NCI-H446 treated with DMSO at 0.1 percent for 48 hours (cell line): ENCODE measurements at regions not wholly inside any gene's neighbourhood (a gene's known extent, or its start where the extent isn't known, plus 50 kb on each side); places are given as distances from the start of the nearest gene placed in this dataset.
A peak's percentile ranks its signal among the peaks of the same experiment; 100 is the strongest.
"Not testable (repeated sequence)": the region's sequence is repeated elsewhere in the genome, so short reads cannot be mapped to it uniquely, and the experiment has no call there.

ENCODE experiments used
- DNase-seq: peaks from one replicate; lab custom pipeline; 2025; lab: John Stamatoyannopoulos, UW

DNA sequence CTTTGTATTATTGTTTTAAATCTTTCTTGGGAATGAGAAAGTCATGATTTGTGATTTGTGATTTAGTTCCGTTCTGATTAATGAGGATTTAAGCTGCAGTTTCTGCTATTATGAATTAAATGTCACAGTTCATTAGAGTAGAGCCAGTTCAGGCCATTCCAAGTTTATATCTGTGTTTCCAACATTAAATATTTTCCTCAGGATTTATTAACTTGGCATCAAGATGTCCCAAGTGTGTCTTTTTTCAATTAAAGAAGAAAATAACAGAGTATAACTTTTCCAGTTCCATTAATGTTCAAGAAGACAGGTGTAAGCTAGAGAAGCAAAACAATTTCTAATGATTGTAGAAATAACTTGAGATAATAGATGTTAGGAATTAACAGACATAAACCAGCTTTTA is 1183.2 kb upstream of the CELF2 start:
- DNase-seq: no peak

DNA sequence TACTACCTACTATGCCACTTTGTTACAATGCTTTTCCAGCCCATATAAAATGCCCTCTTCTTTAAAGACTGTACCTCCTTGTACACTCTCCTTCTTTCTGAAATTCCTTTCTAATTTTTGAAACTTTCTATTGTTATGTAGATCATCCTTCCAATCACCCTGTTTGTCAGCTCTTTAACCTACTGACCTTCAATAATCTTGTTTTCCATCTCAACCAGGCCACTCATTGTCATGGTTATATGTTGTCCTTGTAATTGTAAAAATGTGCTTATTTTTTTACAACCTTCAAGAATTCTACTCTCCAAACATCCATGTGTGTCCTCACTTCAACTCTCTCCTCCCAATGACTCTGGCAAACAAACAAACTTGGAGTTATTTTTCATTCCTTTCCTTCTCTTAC is 1172.6 kb upstream of the CELF2 start:
- no peak for DNase-seq

DNA sequence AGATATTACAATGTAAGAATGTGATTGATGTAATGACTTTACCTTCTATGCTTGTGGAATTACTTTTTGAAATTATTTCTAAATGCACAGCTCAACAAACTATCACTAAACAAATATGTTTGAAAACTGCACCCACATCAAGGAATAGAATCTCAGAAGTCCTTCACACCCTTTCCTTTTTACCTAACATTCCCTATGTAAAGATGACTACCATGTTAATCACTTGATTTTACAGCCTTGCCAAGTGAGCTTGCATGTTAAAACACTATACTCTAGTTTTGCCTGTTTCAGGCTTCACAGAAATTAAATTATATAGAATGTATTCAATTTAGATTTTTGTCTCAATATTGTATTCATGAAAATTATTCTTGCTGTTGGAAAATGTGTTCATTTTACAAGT is 1169.4 kb upstream of the CELF2 start:
- DNase-seq: no peak

DNA sequence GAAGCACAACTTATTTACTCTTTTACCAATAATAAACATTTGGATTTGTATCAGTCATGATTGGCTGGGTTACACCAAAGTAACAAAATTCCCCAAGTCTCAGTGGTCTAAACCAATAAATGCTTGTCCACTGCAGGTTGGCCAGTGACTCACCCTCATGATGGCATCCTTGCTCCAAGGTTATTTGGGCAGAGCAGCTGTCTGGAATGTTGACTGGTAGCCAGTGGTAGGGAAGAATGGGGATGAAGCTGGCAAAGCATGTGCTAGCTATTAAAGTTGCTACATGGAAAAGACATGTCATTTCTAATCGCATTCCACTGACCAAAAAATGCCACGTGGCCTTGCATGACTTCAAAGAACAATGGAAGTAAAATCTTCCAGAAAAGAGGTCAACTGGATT is 1168.7 kb upstream of the CELF2 start:
- DNase-seq: no peak

DNA sequence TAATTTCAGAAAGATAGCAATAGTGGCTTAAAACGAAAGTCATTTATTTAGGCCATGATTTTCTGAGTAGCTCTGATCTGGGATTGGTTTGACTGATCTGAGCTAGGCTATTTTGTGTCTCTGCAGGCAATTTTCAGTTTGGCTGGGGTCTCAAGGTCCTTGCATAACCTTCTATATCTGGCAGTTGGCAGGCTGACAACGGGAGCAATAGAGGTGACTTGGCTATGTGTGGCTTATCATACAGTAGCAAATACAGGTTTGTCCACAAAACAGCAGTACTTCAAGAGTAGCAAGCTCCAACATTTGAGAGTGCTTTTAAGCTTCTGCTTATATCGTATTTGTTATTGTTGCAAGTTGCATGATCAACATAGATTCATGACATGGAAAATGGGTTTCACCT is 1167.3 kb upstream of the CELF2 start:
- no peak for DNase-seq

DNA sequence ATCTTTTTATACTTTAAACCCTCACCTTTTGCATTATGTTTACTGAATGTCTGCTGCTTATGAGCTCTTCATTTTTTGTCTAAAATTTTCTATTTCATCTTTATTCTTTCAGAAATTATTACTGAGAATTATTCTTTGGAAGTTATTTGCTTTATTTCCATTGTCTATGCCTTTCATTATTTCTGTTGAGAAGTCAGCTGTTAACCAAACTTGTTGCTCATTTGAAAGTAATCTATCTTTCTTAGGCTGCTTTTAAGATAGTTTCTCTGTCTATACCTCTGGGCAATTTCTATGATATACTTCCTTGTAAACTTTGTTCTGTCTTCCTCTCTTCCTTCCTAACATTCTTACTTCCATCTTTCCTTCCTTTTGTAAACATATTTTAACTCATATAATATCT is 1165.9 kb upstream of the CELF2 start:
- DNase-seq: no peak

DNA sequence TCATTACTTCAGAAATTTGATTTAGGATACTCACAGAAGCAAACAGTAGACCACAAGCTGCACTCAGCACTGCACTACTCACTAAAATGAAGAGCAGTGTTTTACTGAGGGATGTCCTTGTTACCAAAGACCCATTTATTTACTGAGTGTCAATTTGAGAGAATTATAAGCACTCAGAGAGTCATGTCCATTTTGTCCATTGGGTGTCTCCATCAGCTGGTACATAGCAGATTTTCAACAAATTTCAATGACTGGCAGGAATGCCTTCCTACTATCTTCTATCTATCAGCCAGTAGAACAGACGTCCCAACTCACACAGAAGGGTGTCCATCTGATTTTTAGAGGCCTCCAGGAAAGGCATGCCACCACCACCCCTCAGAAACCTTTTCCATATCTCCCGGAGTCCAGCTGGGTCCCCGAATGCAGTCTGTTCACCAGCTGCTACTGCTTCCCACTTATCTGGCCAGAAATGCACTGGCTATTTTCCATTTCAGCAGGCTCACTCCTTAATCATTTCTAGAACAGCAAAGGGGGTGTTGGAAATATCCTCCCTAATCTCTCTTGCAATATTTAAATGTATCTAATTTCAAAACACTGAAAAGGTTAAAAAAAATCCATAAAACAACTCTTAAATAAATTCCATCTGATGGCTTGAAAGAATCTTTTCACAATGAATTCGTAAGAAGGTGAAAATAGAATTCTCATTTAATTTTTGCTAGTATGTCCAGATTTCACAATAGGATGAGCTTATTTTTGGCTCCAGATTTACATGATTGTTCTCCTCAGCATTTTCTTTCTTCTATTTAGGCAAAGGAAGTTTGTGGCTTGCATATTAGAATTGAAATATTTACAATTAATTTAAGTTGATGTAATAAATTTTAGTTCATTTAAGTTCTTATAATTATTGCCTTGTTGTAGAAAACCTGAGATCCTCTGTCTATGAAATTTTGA is 1164.0 kb upstream of the CELF2 start:
- peak; percentile 20 for DNase-seq

DNA sequence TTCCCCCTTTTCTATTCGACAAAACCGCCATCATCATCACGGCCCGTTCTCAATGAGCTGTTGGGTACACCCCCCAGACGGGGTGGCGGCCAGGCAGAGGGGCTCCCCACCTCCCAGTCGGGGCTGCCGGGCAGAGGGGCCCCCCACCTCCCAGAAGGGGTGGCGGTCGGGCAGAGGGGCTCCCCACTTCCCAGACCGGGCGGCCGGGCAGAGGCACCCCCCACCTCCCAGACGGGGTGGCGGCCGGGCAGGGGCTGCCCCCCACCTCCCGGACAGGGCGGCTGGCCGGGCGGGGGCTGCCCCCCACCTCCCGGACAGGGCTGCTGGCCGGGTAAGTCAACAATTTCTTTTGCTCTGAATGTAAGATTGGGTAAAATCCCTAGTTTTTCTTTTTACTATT is 1162.2 kb upstream of the CELF2 start:
- not testable (repeated sequence) for DNase-seq

DNA sequence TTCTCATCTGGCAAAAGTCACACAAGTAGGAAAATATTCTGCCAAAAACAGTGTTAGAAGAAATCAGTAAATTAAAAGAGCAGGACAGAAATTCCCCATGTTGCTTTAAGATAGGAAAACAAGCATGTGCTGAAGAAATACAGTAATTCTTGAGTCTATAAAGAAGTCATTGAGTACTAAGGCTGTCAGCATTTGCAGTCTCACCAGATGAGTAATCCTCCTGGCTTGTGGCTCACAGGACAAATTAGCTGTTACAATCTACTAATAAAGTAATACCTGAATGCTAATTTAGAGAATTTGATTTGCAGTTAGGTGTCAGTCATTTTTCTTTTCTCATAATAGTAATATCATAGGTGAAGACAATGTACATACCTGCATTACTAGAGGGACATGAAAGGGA is 1158.9 kb upstream of the CELF2 start:
- no peak for DNase-seq

DNA sequence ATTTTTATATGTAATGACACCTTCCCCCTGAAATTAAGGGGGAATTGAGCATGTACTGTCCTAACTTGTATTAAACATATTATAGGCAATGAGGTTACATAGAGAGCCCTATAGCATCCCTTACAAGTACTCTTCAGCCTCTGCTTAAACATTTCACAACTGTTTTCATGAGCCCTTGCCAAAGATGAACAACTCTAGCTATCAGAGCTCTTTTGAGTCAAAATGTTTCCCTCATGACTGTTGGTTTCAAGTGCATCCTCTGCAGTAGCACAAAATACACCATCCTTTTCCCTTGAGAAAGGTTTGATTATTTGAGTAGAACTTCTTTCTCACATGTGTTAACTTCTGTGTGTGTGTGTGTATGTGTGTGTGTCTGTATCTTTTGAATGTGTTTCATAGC is 1157.6 kb upstream of the CELF2 start:
- no peak for DNase-seq

DNA sequence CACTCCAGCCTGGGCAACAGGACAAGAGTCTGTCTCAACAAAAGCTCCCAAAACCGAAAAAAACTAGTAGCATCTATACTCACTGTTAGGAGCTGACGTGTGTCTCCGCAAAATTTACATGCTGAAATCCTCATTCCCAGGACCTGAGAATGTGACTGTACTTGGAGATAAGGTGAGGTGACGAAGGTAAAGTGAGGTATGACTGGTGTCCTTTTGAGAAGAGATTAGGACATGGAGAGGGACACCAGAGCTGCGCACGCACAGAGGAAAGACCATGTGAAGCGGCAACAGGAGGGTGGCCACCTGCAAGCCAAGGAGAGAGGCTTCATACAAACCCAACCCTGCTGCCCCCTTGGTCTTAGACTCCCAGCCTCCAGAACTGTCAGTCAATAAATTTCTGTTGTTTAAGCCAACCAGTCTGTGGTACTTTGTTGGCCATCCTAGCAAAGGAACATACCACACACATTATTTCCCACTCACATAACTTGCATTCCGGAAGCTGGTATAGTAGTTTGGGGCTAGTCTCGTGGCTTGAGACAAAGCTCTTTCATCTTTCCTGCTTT is 1154.0 kb upstream of the CELF2 start:
- DNase-seq: no peak

DNA sequence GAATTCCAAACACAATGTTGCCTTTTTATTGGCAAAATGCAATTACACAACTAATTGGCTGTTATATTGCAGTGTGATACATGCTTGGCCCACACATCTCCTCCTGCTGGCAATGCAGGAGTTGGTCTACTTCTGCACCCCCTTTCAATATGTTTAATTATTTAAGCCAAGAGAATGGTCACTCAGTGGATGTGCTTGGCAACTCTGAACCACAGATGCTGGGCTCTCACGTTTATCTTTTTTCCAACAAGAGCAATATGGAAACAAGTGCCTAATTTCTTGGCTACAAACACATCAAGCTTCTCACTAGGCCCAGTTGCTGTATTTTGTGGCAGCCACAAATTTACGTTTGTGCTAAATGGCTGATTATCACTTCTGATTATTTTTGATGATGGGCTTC is 1149.2 kb upstream of the CELF2 start:
- DNase-seq: peak; percentile 96

DNA sequence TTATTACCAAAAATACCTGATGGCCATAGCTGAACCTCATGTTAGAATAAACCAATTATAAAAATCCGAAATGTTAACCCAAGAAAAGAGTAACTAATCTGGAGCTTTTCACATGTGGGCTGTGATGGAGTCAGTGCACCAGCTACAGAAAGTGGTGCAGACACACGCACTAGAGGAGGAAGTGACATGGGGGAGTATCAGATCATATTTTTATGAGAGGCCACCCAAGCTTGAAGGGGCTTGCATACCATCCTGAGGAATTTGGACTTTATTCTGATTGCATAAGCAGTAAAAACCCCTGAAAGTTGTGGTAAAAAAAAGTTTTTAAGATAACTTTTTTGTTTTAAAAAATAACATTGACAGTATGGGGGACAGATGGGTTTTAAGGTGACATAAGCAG is 1148.5 kb upstream of the CELF2 start:
- no peak for DNase-seq

DNA sequence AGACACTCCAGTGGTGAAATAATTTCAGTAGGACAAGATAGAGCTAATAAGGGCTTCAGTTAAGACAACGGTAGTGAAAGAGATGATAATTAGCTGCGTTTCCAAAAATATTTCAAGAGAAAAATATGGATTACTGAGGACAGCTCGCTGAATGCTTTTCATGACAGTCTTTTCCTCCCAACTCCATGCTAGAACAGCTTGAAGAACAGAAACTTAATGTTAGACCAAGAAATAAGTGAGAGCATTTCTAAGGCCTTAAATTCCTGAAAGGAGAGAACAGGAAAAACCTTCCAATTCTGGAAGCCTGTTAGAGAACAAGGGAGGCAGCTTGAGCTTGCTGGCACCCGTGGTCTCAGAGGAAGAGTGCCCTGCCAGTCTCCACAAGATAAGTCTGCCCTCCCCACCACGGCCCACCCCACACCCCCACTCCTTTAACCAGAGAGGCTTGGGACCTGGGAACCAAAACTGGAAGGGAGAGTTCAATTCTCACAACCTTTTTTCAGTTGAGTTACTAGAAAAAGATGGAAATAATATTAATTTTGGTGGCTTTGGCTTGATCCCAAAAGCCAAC is 1148.0 kb upstream of the CELF2 start:
- peak; percentile 72 for DNase-seq

DNA sequence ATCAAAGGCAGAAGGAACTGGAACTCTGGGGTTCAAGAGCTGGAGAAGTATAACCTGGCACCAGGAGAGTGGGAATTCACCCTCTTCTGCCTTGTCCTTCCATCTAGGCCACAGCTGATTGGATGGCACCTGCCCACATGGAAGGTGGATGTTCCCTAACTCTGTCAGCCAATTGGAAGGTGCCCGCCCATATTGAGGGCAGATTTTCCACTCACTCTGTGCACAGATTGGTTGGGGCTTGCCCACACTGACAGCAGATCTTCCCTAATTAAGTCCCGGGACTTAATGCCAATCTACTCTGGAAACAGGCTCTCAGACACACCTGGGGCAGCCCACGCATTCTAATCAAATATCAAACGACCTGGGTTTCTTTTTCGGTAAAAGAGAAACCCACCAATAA is 1142.3 kb upstream of the CELF2 start:
- DNase-seq: no peak

DNA sequence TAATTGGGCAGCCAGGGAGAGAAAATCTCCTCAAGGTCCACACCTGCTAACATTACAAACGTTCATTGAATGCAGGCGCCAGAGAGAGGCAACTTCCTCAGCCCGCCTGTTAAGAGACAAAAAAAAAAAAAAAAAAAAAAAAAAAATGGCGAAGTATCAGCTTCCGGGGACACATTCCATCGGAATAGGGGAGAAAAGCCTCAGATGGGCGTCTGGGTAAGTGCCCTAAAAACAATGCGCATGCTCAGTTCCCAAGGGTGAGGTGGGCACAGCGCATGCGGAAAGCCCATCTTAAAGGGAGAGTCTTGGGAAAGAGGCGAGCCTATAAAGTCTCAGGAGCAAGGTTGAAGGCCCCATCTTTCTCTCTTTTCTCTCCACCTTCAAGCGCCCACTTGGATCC is 1139.7 kb upstream of the CELF2 start:
- no peak for DNase-seq

DNA sequence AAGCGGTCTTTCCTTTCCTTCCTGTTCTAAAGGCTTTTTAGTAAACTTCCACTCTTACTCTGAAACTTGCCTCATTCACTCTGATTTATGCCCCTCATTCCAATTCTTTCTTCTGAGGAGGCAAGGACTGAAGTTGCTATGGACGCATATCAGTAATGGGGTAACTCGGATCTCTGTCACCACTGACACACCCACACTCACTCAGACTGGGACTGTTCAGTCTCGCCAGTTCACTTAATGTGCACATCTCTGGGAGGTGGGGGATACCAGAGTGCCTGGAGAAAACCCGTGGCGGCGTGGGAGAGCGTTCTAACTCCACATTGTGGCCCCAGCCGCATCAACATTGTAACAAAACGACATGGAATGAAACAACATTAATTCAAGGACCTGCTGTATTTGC is 1139.3 kb upstream of the CELF2 start:
- DNase-seq: no peak

DNA sequence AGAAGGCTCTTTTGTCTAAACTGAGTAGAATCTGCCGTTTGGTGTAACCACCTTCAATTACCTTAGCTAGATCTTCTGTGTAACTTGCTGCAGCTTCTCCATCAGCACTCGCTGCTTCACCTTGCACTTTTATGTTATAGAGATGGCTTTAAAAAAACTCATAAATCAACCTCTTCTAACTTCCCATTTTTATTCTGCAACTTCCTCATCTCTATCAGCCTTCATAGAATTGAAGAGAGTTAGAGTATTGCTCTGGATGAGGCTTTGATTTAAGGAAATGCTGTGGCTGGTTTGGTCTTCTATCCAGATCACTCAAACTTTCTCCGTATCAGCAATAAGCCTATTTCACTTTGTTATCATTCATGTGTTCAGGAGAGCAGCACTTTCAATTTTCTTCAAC is 1131.9 kb upstream of the CELF2 start:
- no peak for DNase-seq

DNA sequence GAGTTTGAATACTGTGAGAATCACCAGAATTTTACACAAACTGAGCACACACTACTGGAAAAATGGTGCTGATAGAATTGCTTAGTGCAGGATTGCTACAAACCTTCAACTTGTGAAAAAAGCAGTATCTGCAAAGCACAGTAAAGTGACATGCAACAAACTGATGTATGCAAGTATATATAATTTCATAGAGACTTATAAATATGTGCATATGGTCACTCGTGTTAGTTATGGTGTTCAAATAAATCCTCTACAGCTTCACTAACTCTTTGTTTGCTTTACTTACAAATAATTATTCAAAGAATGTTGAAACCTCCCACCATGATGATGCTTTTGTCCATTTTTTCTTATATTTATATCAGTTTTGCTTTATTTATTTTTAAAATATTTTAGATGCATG is 1130.9 kb upstream of the CELF2 start:
- DNase-seq: no peak

DNA sequence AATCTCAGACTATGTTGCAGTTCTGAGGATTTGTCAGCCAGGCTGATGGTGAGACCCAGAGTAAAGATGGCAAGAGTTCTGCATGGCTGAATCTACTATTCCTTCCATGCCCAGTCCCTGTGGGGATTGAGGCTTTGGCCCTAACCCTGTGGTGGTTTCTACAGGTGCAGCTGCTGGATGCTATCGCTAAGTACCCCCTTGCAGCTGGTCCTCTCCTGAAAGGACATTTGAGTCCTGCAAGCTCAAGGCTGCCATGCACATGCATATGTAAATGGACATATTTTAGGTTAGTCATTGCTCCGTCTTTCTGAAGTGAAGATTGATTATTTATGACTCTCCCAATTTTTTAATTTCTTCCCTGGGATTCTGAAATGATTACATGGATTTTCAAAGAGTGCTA is 1122.2 kb upstream of the CELF2 start:
- DNase-seq: no peak

DNA sequence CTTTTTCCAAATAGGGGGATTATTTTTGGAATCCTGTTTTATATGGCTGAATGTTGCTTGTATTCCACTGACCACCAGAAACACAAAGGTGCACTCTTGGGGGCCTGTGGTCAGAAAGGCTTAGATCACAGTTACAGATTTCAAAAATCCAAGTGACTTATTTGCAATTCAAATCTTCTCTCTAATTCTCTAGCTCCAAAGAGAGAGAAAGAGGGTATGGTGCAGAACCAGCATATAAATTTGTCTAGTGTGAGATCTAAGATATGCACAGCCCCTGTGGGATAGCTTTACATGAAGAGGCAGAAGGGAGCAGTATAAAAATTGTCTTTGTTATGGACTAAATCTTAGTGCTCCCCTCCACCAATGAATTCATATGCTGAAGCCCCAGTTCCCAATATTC is 1121.7 kb upstream of the CELF2 start:
- DNase-seq: no peak

DNA sequence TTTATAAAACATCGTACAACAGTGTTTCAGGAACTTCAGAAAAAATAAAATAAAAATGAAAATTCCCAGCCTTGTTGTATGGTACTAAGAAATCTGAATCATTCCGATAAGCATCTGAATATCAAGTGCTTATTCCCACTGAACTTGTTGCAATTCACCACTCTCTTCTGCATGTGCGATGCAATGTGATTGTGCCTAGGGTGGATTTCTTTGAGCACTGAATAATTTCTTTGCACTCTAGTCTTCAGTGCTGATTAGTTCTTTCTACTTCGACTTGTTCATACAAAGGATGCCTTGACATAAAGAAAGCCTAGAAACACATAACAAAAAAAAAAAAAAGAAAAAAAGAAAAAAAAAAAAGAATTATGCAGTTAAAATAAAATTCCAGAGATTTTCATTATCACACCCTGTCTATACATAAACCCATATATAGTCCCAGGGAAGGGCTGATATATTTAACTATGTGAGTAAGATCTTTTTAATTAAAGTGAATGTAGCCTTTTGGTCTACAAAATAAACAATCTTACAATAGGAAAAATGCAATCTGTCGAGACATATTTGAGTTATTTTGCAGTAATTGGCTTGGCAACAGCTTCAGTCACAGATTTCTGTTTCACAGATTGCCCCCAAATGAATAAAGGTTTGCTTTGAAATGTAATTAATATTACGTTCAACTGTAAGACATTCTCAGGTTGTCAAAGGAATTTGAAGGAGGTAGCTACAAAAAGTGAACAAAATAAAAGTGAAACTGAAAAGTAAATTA is 1118.9 kb upstream of the CELF2 start:
- peak; percentile 23 for DNase-seq

DNA sequence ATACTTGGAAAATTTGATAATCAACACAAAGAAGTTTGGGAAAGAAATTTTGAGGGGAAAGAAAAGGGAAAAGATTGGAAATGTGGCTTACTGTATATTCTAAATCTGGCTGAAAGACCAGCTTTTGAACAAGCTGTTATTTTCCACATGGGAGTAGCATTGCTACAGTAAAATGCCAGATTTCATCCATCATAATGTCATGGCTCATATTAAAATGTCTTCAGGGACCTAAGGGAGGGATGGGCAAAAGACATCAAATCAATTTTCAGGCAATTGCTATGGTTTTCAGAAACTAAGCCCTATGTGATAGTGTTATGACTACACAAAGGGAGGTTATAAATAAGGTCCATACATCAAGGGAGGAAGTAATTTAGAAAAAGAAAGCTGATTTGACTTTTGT is 1116.9 kb upstream of the CELF2 start:
- peak; percentile 31 for DNase-seq
